Neuronal stem cell (in vitro differentiated cells): ENCODE measurements at regions not wholly inside any gene's neighbourhood (a gene's known extent, or its start where the extent isn't known, plus 50 kb on each side); places are given as distances from the start of the nearest gene placed in this dataset.
"Not testable (repeated sequence)": the region's sequence is repeated elsewhere in the genome, so short reads cannot be mapped to it uniquely, and the experiment has no call there.

Experiments used
- DNase-seq: peaks from one replicate; pipeline ENCODE4 v3.0.0-alpha.2; 2013; ENCODE audit warnings: low spot score
- H2AFZ ChIP-seq: one replicate; pipeline ENCODE4 v1.6.1; 2013; ENCODE audit warnings: mild to moderate bottlenecking, low read length, inconsistent platforms
- H2AK5ac ChIP-seq: 2 replicates; pipeline ENCODE4 v1.6.1; 2013; ENCODE audit warnings: low read depth, mild to moderate bottlenecking, inconsistent platforms, low read length, moderate library complexity, mixed read lengths
- H2BK120ac ChIP-seq: 2 replicates; pipeline ENCODE4 v1.6.1; 2013; ENCODE audit warnings: low read depth, mild to moderate bottlenecking, inconsistent platforms, low read length, moderate library complexity, mixed read lengths
- H2BK12ac ChIP-seq: one replicate; pipeline ENCODE4 v1.6.1; 2013; ENCODE audit warnings: low read length, inconsistent platforms
- H2BK15ac ChIP-seq: 2 replicates; pipeline ENCODE4 v1.6.1; 2013; ENCODE audit warnings: mild to moderate bottlenecking, low read length, inconsistent platforms, mixed read lengths
- H2BK5ac ChIP-seq: one replicate; pipeline ENCODE4 v1.6.1; 2013; ENCODE audit warnings: inconsistent platforms, mild to moderate bottlenecking, low read length, moderate library complexity
- H3K14ac ChIP-seq: one replicate; pipeline ENCODE4 v1.6.1; 2013; ENCODE audit warnings: low read length, inconsistent platforms
- H3K18ac ChIP-seq: 2 replicates; pipeline ENCODE4 v1.6.1; 2013; ENCODE audit warnings: low read length, inconsistent platforms
- H3K23ac ChIP-seq: 2 replicates; pipeline ENCODE4 v1.6.1; 2013; ENCODE audit warnings: low read depth, mild to moderate bottlenecking, mixed read lengths, low read length, inconsistent platforms; ENCODE audit not compliant: poor library complexity
- H3K27ac ChIP-seq: replicated peaks from 3 replicates; pipeline ENCODE4 v1.5.1; 2013; ENCODE audit warnings: low read length, inconsistent platforms
- H3K27me3 ChIP-seq, 3 experiments: 2 replicates each; pipeline ENCODE4 v1.6.1; 2013; ENCODE audit warnings: low read length in 3 of 3, mild to moderate bottlenecking in 2 of 3, inconsistent platforms in 1 of 3, low read depth in 1 of 3, mixed read lengths in 1 of 3, moderate library complexity in 1 of 3; ENCODE audit not compliant: control insufficient read depth in 3 of 3, insufficient read depth in 3 of 3
- H3K36me3 ChIP-seq, 2 donors: replicated peaks in 1 of 2; 2 replicates each; pipeline ENCODE4 v1.6.1; 2013; ENCODE audit warnings: low read length in 2 of 2; ENCODE audit not compliant: control insufficient read depth in 2 of 2, insufficient read depth in 2 of 2
- H3K4ac ChIP-seq: 2 replicates; pipeline ENCODE4 v1.6.1; 2013; ENCODE audit warnings: inconsistent platforms, mild to moderate bottlenecking, low read length, moderate library complexity
- H3K4me1 ChIP-seq, 2 donors: 1 replicate in 1 of 2; 2 replicates in 1 of 2; pipeline ENCODE4 v1.6.1; 2013; ENCODE audit warnings: low read length in 2 of 2, low read depth in 1 of 2; ENCODE audit not compliant: control insufficient read depth in 2 of 2, insufficient read depth in 1 of 2
- H3K4me2 ChIP-seq: one replicate; pipeline ENCODE4 v1.6.1; 2013; ENCODE audit warnings: mild to moderate bottlenecking, low read length, inconsistent platforms; ENCODE audit not compliant: insufficient read depth, poor library complexity, severe bottlenecking
- H3K4me3 ChIP-seq, 2 donors: 2 replicates each; pipeline ENCODE4 v1.5.1; 2013; ENCODE audit warnings: low read length in 2 of 2, mild to moderate bottlenecking in 2 of 2, inconsistent platforms in 1 of 2, moderate library complexity in 1 of 2
- H3K79me1 ChIP-seq: one replicate; pipeline ENCODE4 v1.6.1; 2013; ENCODE audit warnings: low read depth, mild to moderate bottlenecking, inconsistent platforms, low read length, moderate library complexity
- H3K9ac ChIP-seq: one replicate; pipeline ENCODE4 v1.6.1; 2013; ENCODE audit warnings: mild to moderate bottlenecking, low read depth, low read length, inconsistent platforms; ENCODE audit not compliant: poor library complexity
- H3K9me3 ChIP-seq, 2 donors: replicated peaks in 1 of 2; 2 replicates each; pipeline versions ENCODE3 to v1.6.1; 2013; ENCODE audit warnings: low read length in 2 of 2, mild to moderate bottlenecking in 2 of 2, inconsistent platforms in 1 of 2, low read depth in 1 of 2, mixed read lengths in 1 of 2, moderate library complexity in 1 of 2; ENCODE audit not compliant: control insufficient read depth in 2 of 2, insufficient read depth in 1 of 2
- H4K8ac ChIP-seq: one replicate; pipeline ENCODE4 v1.6.1; 2013; ENCODE audit warnings: low read depth, mild to moderate bottlenecking, inconsistent platforms, low read length, moderate library complexity
- H4K91ac ChIP-seq: one replicate; pipeline ENCODE4 v1.6.1; 2013; ENCODE audit warnings: low read length, low read depth, mild to moderate bottlenecking, inconsistent platforms; ENCODE audit not compliant: poor library complexity
- WGBS, 2 donors: extraction: QIAGEN DNeasy Blood & Tissue Kit; methylation state at CpG; one replicate each; pipeline ENCODE4 v1.1.7; 2013; ENCODE audit warnings: missing lambda C conversion rate in 2 of 2, mixed read lengths in 1 of 2; ENCODE audit not compliant: insufficient read length in 2 of 2, insufficient replicate concordance in 1 of 2; ENCODE audit errors: extremely low coverage in 2 of 2; 5-methylcytosine and 5-hydroxymethylcytosine counted together

DNA sequence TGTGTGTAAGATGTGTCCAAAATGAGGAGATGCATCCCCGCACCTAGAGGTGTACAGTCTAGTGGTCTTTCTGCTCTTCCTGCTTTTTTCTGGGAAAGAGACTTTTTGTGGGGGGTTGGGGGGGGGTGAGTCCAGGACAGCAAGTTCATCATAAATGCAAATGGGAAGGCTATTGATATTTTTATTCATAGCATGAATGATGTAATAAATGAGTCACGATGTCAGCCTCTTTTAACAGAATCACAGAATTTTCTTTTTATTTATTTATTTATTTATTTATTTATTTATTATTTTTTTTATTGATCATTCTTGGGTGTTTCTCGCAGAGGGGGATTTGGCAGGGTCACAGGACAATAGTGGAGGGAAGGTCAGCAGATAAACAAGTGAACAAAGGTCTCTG is 111.3 kb downstream of the C9orf152 start:
- not testable (repeated sequence) for H3K9ac ChIP-seq, H4K91ac ChIP-seq
- no CpG with 5 or more reads among the region's 3 CpGs for WGBS, 2 donors

GRCh38 chr9:110099236-110100095 is 108.5 kb downstream of the C9orf152 start:
- Histone ChIP-seq H3K27me3 (no peaks in the 10 kb centered on the region), H3K4ac (no peak overlapping the region), H3K23ac (no peak overlapping the region), H2BK12ac (no peak overlapping the region), H4K8ac (no peak overlapping the region), H3K4me1 (peaks cover 18 to 21% of the 10 kb centered on the region in 2 donors), H3K9me3 (peaks cover 0 to 7% of the 10 kb centered on the region in 2 donors), H2BK15ac (no peak overlapping the region), H3K27ac (no peak overlapping the region), H2AK5ac (no peak overlapping the region), H3K4me2 (no peak overlapping the region), H2AFZ (no peak overlapping the region), H3K9ac (no peak overlapping the region), H3K14ac (no peak overlapping the region), H2BK120ac (no peak overlapping the region), H3K79me1 (no peaks in the 10 kb centered on the region), H2BK5ac (no peak overlapping the region), H4K91ac (no peak overlapping the region), H3K4me3 (no peak overlapping the region), H3K36me3 (peaks cover 3 to 66% of the 10 kb centered on the region in 2 donors), H3K18ac (no peak overlapping the region)
- DNase-seq = no peak
- WGBS, 2 donors = no CpG with 5 or more reads among the region's 5 CpGs

More for the DNA sequence above, 111.3 kb downstream of the C9orf152 start:
- H3K4me2 ChIP-seq, DNase-seq, H2BK120ac ChIP-seq, H3K27me3 ChIP-seq, H2BK5ac ChIP-seq, H3K4me3 ChIP-seq, H3K23ac ChIP-seq, H3K9me3 ChIP-seq, H3K27ac ChIP-seq, H2BK12ac ChIP-seq, H3K18ac ChIP-seq, H2AK5ac ChIP-seq, H3K79me1 ChIP-seq, H2BK15ac ChIP-seq, H3K14ac ChIP-seq, H3K4ac ChIP-seq, H4K8ac ChIP-seq, H2AFZ ChIP-seq: not testable (repeated sequence)
- peaks cover 14 to 18% of the 10 kb centered on the region in 2 donors for H3K4me1 ChIP-seq
- peaks cover 0 to 58% of the 10 kb centered on the region in 2 donors for H3K36me3 ChIP-seq

GRCh38 chr9:110101531-110102161 is 106.3 kb downstream of the C9orf152 start:
- Histone ChIP-seq H2AFZ (no peak overlapping the region), H2AK5ac (no peak overlapping the region), H3K4me3 (no peak overlapping the region), H2BK12ac (no peak overlapping the region), H2BK120ac (no peak overlapping the region), H3K9me3 (no peaks in the 10 kb centered on the region), H3K14ac (no peak overlapping the region), H3K79me1 (no peaks in the 10 kb centered on the region), H3K27me3 (no peaks in the 10 kb centered on the region), H3K36me3 (peaks cover 3 to 72% of the 10 kb centered on the region in 2 donors), H4K8ac (no peak overlapping the region), H3K18ac (no peak overlapping the region), H3K9ac (no peak overlapping the region), H2BK15ac (no peak overlapping the region), H3K4me1 (peaks cover 13 to 21% of the 10 kb centered on the region in 2 donors), H3K4ac (no peak overlapping the region), H3K23ac (no peak overlapping the region), H4K91ac (no peak overlapping the region), H3K27ac (no peak overlapping the region), H2BK5ac (no peak overlapping the region), H3K4me2 (no peak overlapping the region)
- no peak for DNase-seq
- no CpG with 5 or more reads among the region's 8 CpGs for WGBS, 2 donors

DNA sequence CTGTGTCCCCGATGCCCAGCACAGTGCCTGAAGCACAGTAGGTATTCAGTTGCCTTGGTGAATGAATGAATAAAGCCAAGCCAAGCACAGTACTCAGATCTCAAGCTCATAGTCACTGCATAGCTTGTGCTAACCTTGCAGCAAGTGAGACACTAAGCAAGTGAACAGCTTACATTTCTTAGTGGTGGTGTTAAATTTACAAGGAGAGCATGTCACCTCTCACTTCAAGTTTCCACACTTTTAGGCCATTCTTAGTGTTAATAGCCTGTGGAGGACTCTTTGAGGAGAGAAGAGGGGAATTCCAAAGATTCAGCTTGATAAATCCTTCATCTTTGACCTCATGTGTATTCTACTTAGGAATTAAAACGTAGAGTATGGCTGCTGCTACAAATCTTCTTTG is 104.7 kb downstream of the C9orf152 start:
- Histone ChIP-seq H3K4me2 (no peak overlapping the region), H3K14ac (no peak overlapping the region), H2BK5ac (no peak overlapping the region), H2BK15ac (no peak overlapping the region), H3K79me1 (no peaks in the 10 kb centered on the region), H3K27me3 (no peaks in the 10 kb centered on the region), H3K18ac (no peak overlapping the region), H4K91ac (no peak overlapping the region), H2AFZ (no peak overlapping the region), H2BK120ac (no peak overlapping the region), H3K4ac (no peak overlapping the region), H3K9ac (no peak overlapping the region), H3K36me3 (peaks cover 3 to 71% of the 10 kb centered on the region in 2 donors), H3K27ac (no peak overlapping the region), H2BK12ac (no peak overlapping the region), H3K23ac (no peak overlapping the region), H3K4me3 (no peak overlapping the region), H3K9me3 (no peaks in the 10 kb centered on the region), H2AK5ac (no peak overlapping the region), H4K8ac (no peak overlapping the region), H3K4me1 (peaks cover 13 to 21% of the 10 kb centered on the region in 2 donors)
- DNase-seq = no peak
- WGBS, 2 donors = no CpG with 5 or more reads among the region's 2 CpGs
